ENCODE measurements at regions not wholly inside any gene's neighbourhood (a gene's known extent, or its start where the extent isn't known, plus 50 kb on each side); places are given as distances from the start of the nearest gene placed in this dataset.

DNA sequence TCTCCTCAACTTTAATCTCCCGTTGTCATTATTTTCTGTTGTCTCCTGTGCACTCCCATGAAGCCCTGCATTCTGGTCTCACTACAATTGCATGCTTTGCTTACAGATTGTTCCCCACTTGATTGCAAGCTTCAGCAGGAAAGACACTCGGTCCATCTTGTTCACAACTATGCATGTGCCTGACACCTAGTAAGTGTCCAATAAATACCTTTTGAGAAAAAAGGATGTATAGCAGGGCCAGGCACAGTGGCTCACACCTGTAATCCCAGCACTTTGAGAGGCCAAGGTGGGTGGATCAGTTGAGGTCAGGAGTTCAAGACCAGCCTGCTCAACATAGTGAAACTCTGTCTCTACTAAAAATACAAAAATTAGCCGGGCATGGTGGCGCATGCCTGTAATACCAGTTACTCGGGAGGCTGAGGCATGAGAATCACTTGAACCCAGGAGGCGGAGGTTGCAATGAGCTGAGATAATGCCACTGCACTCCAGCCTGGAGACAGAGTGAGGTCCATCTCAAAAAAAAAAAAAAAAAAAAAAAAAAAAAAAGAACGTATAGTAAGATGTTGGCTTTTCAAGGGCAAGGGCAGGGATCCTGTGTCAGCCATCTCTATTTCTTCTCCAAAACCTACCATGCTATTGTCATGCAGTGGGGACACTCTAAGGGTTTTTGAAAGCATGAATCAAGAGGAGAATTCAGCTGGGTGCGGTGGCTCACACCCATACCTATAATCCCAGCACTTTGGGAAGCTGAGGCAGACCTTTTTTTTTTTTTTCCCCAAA is 338.3 kb downstream of the MYCN start:
- DNase-seq (ENCODE audit: low spot score) = no peak

DNA sequence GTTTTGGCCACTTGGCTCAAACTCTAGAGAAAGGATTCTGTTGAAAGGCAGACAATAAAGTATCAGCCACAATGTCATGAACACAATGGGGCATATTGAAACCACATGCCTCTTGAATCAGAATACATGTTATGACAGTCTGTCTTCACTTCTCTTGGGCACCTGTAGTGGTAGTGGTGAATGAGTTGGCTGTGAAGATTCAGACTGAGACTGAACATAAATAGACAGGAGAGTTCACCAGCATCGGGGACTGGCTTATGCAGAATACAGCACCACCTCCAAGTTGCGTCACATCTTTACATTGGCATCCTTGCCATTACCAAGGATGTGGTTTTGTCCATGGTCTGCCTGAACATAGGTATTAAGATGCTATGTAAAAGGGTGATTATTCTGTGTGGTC is 336.8 kb downstream of the MYCN start:
- DNase-seq (ENCODE audit: low spot score) = no peak

DNA sequence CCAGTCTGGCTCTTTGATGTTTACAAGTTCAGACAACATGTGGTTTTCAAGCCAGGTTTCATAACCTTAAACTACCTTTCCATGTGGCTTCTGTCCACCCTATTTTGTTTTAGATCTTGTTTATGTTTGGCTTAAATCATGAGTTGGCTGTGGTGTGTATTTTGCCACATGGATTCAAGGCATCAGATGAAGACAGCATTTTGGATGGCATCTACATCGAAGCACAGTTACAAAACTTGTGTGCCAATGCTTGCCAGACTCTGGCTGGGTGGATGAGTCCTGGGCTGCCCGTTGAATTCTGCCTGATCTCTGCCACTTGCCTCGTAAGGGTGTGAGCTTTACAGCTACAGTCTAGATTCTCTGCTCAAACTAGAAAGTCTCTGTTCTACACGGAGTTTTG is 335.3 kb downstream of the MYCN start:
- DNase-seq (ENCODE audit: low spot score) = no peak

DNA sequence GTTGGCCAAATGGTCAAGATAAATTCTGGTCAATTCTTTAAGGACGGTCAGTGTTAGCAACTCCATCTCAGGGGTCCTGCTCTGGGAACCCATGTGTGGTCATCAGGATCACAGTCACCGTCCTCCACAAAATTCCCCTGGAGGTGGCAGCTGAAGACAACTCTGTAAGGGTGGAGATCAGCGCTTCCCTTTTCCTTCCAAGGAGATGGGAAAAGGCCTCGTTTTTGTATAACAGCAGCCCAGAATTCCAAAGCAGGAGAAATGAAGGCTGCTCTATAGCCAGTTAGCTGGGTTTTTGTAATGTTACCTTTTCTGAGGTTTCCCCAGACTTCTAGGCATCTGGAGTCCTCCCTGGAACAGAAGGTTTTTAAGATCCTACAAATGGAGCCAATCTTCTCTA is 334.8 kb downstream of the MYCN start:
- DNase-seq (ENCODE audit: low spot score) = no peak

DNA sequence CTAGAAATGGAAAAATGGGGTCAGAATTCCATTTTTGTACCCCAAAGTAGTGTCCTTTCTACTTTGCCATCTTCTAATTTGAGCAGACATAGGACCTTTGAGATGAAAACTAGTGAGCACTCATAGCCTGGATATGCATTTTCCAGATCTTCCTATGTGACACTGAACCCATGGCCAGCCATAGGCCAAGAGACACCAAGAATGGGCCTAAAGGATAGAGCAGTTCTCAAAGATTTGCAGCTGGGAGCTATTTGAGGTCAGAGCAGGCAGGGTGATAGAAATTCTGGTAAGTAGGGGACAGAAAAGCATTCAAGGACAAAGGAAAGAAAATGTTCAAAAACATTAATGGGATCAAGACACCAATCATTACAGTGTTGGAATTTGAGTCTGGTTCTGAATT is 332.8 kb downstream of the MYCN start:
- DNase-seq (ENCODE audit: low spot score) = no peak

DNA sequence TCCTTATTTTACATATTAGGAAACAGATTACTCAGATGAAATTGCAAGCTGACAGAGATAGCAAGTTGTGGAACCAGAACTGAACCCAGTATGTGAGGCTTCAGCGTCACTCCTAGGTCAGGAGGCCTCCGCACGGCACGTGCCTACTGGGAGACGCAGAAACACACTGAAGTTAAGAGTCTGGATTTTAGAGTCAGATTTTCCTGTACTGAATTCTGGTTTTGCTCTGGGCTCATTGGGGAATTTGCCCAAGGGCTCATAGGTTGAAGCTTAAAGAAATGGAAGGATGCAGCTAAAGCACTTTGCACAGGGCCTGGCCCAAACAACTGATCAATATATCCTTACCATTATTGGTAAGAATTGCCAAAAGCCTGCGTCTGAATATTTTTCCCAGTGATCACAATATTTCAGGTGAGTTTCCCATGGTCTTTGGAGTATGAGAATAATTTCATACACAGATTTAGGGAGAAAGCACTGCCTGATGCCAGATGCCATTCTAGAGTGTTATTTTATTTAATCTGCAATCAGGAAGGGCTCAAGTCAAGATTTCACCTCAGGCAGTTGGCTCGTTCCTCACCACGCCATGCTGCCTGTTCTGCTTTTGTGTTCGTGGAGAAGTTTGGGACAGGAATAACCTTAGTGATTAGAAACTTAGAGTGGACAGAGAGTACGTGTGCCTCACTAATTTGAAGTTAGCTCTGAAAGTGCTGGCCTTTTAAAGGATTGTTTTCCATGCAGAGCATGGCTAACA is 331.9 kb downstream of the MYCN start:
- DNase-seq (ENCODE audit: low spot score) = no peak

DNA sequence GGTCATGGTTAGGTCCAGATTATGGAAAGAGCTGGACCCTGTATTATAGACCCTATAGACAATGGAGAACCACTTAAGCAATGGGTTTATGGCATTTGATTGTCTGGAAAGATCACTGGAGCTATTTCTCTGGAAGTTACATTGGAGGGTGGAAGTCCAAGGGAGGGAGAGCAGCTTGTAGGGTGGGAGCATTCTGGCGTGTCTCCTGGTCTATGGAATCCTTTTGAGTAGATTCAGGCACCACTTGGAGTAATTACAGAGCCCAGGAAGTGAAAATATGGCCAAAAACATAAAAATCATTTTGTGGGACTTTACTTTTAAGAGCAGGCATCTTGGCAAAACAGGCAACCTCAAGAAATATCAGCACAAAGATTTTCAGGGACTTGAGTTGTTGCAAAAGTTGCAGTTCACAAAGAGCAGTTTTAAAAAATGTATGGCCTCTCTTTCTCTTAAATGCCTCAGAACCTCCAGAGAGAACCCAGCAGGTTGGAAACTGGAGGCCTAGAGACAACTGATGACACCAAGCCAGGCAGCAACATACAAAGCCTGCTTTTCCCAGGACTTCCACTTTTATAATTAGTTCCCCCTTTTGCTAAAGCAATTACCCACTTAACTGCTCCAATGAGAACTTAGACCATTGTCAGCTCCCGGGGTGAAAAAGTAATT is 331.0 kb downstream of the MYCN start:
- no peak for DNase-seq (ENCODE audit: low spot score)

DNA sequence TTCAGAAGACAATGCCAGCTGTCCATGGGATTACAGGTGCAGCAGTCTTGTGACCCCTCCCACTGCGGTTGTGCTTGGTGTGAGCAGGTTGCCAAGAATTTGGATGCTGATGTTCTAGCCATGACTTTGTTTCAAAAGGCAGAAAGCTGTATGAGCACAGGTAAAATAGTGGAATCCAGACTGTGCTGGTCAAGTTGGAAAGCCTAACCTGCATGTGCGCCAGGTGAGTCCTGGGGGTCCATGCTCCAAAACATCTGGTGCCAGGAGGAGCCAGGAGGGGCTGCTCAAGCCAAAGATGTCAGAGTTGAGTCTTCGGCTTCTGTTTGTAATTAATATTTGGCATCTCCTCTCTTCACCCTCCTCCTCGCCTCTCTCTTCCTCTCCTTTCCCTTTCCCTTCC is 330.1 kb downstream of the MYCN start:
- DNase-seq (ENCODE audit: low spot score) = no peak

DNA sequence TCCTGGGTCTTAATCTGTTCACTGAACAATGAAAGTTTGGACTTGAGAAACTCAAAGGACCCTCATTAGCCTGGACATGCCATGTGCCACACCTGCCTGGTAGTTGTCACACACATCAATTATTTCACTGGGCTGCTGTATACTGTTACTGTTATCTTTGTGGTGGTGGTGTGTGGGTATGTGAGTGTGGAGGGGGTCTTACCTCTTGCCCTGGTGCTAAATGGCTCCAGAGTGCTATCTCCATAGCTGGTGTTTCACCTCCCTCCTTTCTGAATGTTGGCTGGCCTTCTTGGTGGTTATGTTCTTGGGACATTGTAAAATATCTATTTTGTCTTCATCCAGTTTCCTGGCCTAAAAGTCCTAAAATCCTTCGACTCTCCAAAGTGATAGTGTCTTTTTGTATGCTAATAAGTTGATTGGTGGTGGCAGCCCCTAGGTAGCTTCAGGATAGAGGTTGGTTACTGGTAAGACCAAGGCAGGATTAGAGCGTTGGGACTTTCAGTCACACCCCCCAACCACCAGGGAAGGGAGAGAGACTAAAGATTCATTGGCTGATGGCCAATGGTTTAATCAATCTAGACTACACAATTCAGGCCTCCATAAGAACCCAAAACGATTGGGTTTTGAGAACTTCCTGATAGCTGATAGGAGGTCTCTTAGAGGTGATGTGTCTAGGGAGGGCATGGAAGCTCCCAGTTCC is 328.1 kb downstream of the MYCN start:
- DNase-seq (ENCODE audit: low spot score) = no peak

DNA sequence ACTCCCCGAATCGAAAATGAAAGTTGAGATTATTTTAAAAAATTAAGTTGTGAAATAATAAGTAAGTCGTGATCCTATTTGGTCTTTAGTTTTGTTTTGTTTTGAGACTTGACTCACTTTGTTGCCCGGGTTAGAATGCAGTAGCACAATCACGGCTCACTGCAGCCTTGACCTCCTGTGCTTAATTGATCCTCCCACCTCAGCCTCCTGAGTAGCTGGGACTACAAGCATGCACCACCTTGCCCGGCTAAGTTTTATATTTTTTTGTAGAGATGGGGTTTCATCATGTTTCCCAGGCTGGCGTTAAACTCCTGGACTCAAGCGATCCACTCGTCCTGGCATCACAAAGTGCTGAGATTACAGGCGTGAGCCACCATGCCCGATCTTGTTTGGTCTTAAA is 326.2 kb downstream of the MYCN start:
- DNase-seq (ENCODE audit: low spot score) = no peak

DNA sequence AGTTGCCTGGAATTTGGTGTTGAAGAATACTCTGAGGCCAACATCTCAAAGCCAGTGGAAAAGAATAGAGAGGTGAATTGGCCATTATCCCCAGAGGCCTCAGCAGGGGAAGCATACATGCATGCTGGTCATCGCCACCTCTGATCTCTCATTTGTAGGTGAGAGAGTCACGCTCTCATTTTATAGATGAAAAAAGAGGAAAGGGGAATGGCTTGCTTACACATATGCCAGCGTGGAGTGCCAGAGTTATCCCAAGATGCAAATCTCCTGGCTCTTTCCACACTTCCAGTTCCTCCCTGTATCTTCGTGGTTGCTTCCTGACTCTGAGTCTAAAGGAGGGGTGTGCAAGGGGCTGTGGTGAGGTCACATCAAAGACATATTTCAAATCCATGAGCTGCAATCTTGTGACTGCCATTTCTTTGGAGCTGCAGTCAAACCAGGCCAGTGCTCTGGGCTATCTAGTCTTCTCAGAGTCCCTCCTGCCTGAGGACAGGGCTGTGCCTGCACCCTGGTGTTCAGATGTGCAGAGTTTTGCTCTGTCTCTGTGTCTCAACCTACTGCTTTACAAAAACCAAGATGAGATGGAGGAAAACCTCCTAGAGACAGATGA is 324.7 kb downstream of the MYCN start:
- no peak for DNase-seq (ENCODE audit: low spot score)

DNA sequence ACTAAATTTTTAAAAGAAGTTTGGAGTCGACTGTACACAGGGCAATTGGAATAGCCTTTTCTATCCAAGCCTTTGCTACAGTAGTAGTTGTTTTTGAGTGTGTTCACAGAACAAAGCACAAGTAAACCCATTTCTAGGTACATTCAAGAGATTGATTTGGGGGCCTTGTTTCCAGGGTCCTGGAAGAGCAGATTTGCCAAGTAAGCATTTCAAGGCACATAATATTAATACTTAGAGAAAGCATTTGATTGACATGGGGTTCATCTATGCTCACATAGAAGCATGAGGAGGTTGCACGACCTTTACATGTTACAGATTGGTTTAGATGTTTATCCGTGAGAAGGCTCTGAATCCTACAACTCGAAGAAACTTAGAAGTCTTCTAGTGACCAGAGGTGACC is 324.1 kb downstream of the MYCN start:
- DNase-seq (ENCODE audit: low spot score) = no peak

DNA sequence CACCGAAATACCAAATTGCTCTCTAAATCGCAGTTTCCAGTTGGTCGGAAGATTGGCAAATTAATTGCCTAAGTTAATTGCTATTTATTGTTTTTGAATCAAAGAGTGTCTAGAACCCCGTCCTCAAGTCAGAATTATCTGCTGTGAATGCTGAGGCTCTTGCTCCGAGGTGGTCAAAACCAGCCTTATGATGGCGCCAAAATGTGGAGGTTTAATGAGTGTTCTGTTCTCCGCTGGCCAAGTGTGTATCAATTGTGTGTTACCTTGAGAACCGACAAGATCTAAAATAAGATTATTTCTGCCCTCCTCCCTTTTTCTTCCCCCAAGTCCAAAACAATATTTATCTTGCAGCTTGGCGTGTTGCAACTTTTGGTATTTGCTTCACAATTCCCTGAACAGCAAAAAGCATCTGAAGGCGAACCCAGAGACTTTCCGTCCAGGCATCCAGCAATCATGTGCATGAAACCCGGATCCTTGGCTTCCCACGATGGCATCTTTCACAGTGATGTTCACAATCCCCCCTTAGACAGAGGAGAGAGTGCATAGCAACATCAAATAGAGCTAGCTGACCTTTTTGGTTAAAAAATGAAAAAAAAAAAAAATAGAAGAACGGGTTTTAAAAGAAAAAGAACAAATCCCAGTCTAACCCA is 323.0 kb downstream of the MYCN start:
- DNase-seq (ENCODE audit: low spot score) = no peak

DNA sequence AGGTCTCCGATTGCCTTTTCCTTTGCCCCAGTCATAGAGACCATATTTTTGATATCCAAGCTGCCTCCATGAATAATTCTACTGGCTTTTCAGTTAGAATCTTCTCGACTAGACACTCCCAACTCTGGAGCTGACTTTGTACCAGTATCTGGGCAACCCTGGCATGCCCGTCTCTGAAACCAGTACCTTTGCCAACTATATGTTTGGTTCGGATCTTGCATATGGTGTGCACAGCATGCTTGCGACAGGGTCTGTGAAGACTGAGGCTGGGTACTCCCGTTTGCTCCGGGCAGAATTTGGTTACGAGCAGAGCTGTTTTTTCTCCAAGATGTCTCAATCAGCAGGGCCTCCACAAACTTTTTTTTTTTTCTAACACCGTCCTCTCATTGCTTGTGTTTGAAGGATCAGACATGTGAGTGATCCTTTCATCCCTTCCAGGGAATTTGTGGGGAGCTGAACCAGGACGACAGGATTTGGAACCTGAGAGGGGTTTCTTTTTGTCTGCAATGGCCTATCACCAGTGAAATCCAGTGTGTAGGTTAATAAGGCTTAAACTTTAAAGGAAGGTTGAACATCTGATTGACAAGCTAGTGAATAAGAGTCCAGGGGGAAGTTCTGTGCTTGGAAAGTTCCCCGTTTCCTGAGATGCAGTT is 322.3 kb downstream of the MYCN start:
- DNase-seq (ENCODE audit: low spot score) = no peak

DNA sequence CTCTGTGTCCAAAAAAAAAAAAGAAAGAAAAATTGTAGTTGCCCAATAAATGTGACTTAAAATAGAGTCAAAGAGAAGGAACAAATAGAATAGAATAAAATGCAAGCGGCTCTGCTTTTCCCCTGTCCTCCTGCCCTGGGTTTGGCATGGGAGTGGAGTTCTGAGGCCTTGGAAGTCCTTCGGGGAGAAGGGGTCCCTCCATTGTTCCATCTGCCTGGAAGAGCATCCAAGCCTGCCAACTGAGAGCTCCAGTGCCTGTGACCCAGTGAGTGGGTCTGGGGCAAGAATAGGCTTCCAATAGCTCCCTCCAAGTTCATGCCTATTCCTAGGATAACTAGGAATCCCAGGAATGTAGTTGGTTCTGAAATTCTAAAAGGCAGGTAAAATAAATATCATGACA is 321.4 kb downstream of the MYCN start:
- no peak for DNase-seq (ENCODE audit: low spot score)

DNA sequence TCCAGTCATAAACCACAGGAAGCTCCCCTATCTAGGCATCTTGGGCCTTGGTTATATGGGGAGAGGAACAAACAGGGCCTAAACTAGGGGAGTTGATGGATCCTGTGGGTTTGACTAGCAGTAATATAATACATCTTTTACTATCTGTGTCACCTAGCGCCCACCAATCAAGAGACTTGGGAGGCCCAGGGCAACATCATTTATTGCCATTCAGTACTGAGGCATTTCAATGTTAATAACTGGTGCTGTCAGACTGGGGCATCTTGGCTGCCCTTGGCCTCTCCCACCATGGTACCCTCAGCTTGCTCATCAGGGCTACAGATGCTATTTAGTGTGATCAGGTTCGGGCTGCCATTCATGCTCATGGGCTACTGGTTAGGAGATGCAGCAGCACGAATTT is 320.7 kb downstream of the MYCN start:
- DNase-seq (ENCODE audit: low spot score) = no peak

DNA sequence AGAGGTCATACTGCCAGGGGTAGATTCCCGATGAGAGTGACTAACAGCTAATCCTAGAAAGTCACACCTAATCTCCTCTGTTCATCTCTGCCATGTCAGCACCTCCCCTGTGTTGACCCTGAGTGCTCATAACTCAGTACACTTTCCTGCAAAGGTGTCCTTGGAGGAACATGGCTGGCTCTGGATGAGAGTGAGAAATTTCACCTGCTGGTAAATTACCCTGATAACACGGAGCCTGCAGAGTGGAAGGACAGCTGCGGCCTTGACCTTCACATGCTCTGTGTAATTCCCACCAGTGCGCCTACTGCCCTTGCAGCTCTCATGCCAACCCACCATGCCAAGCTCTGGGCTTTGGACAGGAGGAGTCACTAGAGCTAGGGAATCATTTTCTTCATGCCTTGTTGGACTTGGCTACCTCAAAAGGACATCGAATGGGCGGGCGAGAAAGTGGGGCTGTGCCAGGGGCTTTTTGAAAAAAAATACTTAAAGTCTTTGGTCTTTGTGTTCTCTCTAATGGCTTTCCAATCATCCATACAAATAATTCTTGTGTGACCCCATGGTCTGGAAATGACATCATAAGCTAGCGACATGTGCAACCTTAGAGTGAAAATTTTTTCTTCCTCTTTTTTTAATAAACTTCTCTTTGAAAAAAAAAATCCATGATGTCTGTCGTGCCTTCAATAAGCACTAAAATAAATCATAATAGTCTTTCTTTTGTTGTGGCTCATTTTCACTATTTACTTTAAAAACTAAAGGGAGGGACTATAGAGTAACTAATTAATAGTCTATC is 319.9 kb downstream of the MYCN start:
- DNase-seq (ENCODE audit: low spot score) = no peak

DNA sequence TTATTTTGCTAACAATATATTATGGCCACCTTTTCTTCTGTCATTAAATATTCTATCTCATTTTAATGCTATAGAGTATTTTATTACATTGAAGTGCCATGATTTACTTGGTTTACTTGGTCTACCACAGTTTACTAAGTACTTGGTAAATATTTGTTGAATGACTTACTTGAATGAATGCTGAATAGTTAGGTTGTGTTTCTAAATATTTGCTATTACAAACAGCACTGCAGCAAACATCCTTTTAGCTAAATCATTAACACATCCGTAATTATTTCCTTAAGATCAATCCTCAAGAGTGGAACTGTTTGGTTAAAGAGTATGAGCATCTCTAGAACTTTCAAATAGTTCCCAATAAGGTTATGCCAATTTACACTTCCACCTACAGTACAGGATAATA is 318.7 kb downstream of the MYCN start:
- no peak for DNase-seq (ENCODE audit: low spot score)

DNA sequence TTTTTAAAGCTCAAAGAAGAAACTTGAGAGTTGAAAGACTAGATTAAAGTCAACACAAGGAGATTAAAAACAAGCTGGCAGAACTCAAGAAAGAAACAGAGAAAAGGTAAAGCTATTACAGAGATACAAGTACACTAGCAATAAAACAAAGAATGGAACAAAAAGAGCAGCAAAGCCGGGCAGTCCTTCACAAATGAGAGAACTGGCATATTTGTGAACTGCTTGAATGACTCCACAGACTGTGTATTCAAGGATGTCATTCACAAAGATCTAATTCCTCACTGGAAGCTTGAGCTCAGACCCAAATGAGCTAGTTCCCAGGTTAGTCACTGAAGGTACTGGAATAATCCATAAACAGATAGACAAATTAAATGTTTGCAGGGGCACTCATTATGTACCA is 318.0 kb downstream of the MYCN start:
- no peak for DNase-seq (ENCODE audit: low spot score)

DNA sequence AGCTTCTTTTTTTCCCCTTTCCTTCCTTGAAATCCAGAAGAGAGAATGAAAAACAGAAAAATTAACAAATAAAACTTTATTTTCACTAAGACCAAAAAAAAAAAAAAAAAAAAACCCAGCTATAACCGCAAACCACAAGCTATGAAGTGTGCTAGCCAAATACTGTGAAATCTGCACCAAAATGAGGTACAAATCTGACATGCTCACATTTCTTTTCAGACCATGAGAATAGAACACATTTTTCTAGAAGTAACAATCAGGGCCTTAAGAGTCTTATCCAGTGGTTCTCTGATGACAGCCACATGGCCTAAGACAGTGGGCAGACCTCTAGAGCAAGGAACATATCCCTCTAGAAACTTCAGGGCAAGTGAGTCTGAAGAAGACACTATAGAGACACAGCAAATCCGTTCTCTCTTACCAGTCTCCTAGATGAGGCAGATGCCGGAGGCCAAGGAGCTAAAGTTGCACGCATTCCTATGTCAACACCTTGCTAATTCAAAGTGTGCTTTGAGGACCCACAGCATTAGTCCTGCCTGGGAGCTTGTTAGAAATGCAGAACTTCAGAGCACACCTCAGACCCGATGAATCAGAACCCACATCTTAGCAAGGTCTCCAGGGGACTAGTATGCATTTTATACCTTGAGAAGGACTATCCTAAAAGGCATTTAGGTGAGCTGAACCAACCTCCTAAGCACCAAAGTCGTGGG is 317.1 kb downstream of the MYCN start:
- no peak for DNase-seq (ENCODE audit: low spot score)
